ENCODE measurements at regions not wholly inside any gene's neighbourhood (a gene's known extent, or its start where the extent isn't known, plus 50 kb on each side); places are given as distances from the start of the nearest gene placed in this dataset.
"Not testable (repeated sequence)": the region's sequence is repeated elsewhere in the genome, so short reads cannot be mapped to it uniquely, and the experiment has no call there.

DNA sequence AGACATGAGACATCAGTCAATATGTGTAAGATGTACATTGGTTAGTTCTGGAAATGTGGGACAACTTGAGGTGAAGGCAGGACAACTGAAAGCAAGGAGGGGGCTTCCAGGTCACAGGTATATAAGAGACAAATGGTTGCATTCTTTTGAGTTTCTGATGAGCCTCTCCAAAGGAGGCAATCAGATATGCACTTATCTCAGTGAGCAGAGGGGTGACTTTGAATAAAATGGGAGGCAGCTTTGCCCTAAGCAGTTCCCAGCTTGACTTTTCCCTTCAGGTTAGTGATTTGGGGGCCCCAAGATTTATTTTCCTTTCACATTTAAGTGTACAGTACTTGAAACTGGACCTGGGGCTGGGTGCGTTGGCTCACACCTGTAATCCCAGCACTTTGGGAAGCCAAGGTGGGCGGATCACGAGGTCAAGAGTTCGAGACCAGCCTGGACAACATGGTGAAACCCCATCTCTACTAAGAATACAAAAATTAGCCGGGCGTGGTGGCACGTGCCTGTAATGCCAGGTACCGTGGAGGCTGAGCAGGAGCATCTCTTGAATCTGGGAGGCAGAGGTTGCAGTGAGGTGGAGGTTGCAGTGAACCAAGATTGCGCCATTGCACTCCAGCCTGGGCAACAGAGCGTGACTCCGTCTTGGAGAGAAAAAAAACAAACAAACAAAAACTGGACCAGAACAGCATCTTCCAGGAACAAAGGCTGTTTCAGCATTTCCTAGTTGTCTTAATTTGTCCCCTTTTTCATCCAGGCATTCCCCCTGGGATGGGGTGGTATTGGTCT lies 130.9 kb upstream of the ZNF746 start:
- not testable (repeated sequence) for DNase-seq

DNA sequence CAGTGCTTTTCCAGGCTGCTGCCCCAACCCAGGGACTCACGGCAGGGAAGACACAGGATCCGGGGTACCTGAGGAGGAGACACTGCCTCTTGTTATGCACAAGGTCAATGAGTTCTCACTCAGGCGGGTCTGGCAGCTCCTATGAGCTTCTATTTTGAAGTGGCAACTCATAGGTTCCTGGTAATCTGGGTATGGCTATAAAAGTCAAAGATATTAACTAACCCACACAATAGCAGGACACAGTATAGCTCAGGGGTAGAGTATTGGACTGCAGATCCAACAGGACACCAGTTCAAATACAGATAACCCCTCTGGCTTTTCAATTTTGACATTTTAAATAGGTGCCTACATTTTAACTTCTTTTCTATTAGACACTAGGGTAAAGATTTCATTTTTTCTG lies 130.3 kb upstream of the ZNF746 start:
- no peak for DNase-seq

DNA sequence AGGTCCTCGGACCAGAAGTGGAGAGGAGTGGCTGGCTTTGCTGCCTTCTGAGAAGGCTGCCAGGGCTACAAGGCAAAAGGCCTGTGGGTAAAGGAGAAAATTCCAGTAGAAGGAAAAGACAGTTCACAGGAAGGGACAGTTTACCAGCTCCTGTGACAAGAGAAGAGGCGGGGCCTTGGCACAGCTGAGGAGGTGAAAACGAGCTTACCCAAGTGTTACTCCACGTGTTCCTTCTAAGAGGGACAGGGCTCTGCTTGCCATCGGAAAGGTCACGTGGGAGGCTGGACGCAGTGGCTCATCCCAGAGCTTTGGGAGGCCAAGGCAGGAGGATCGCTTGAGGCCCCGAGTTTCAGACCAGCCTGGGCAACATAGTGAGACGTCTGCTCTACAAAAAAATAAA lies 129.4 kb upstream of the ZNF746 start:
- no peak for DNase-seq

DNA sequence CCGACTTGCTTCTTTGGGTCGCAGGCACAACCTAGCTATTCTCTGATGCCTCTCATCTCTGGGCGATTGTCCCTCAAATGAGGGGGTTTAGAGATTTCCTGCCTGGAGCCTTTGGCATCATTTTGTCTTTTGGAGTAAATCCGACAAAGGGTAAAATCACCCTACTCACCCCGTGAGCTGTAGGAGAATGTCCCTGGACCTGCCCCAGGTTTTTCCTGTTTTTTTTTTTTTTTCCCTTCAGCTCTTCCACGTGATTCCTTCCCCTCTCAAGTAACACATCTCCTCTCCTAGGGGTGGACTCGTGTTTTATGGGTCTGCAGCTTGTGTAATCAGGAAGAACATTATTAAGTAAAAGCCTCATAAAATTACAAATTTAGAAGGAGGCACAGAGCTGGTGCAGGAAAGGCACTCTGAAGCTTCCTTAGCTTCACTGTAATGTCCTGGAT lies 128.4 kb upstream of the ZNF746 start:
- DNase-seq = no peak

DNA sequence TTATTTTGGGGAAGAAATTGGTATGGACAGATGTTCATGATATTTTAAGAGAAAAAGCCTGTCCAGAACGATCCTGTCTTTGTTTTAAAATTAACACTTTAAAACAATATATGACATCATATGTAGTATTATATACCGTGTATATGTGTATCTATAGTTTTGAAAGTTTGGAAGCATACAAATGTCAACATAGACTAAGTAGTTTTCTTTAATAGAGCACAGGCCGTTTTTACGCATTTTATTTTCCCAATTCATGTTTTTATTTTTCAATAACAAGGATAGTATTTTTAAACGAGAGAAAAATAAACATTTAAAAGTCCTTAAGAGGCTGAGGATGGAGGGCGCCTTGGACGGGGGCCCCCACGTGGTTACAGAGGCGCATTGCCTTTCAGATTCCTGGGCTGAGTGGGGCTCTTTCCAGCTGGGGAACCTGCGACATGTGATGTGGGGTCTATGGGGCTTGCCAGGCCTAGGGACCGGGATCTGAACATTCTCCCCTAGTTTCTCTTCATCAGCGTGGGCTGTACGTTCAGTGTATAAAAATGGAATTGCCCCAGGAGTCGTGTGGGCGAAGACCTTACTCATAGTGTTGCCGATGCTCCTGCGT lies 127.8 kb upstream of the ZNF746 start:
- peak; percentile 56 for DNase-seq

DNA sequence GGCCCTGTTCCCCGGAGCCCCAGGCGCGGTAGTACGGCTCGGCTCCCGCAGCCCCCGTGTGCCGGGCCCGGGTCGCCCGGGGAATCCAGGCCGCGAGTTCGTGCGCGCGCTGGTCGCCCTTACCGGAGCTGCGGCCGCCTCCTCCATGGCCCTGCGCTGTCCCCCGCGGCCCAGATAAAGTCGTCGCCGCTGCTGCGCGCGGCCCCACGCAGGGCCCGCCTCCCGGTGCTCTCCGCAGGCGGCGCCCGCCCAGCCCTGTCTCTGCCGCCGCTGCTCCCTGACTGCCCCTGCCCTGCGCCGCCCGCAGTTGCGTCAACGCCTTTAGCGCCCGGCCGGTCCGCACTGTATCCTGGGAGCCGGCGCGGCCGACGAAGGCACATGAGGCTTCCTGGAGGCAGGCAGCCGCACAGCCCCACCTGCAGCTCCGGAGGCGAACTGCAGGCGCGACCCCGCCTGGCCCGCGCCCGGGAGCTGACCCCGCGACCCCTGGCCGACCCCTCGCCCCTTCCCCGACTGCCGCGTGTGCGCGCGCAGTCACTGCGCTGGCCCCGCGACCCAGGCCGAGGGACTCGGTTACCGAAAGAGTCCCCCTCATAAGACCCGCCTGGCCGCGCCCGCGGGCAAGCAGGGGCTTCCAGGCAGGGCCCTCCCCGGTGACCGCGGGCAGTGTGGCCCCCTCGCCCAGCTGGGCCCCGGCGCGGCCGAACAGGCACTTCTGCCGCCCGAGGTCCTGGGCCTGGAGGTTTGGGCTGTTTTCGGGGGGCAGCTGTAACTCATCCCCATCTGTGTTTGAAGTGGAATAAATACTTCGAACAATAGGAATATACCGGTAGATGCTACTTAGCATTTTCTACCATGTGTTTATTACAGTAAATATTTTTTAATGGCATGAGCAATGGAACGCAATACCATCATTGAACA lies 127.1 kb upstream of the ZNF746 start:
- DNase-seq = peak; percentile 94

DNA sequence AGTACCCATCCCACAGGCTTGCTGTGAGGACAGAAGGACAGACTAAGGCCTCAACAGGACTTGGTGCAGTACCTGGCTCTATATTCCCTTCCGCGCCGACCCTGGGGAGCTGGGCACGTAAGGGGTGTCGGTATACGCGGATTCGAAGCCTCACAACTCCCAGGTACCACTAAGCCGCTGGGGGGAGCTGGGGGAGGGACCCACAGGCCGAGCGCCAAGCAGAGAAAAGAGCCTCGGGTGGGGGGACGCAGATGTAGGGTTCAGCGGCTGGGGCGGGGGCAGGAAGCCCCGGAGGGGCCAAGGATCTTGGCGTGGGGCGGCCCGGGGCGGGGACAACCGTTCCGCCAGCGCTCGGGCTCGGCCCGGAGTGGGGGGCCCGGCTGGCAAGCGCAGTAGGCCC lies 126.4 kb upstream of the ZNF746 start:
- DNase-seq = peak; percentile 43

DNA sequence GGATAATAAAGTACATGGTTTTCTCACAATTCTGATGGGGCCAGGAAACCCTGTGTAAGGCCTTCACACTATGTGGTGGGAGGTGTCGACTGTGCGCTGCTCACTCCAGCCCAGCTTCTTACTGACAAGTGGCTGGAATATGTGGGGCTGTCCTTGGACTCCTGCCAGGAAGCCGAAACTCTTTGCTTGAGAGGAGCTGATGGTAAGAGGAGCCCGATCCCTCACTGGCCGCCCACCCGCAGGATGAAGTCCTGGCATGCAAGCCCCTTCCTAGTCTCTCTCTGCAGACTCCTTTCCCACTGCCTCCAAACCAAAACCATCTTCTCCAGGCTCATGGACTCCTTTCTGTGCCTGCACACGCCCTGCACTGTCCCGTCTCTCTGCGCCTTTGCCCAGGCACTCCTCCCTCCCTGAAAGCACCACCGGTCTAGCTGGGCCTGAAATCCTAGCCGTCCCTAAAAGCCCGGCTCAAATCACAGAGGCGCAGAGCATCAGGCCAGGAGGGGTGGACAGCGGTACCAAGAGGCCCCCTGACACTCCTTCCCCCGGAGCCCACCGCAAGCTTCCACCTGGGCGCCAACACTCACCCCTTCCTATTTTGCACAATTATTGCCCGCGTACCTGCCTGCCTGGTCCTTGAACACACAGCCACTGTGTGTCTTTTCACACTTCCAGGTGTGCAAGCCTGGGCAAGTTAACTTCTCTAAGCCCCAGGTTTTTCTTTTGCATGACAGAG lies 125.8 kb upstream of the ZNF746 start:
- DNase-seq = not testable (repeated sequence)

DNA sequence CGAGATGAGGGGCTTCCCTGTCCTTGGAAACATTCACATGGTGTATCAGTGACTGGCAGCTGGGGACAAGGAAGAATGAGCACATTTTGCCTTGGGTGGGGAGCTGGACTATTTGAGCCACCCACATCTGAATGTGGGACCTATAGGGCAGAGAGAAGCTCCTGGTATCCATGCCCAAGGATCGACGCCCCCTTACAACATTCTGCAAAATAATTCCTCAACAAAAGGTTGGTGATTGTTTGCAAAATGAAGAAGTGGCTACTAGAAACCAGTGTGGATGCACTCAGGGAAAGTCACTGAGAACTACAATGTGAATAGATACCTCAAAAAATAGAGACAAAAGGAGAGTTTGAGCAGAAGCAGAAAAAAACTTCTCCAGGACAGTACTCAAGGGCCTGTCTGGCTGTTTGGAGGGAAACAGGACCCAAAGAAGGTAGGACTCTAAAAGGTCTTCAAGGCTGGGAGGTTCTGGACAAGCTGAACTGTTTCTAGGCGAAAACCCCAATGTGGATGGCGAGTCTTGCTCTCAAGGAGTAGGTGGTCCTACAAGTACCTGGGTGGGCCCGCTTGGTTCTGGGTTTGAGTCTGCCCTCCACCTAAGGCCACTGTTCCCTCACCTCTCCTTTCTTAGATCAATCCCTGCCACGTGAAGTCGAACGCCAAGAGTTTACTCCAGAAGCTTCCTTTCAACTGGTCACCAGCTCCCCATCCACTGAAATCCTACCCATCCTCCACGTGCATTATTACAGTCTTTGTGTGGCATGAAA lies 125.0 kb upstream of the ZNF746 start:
- DNase-seq = no peak

DNA sequence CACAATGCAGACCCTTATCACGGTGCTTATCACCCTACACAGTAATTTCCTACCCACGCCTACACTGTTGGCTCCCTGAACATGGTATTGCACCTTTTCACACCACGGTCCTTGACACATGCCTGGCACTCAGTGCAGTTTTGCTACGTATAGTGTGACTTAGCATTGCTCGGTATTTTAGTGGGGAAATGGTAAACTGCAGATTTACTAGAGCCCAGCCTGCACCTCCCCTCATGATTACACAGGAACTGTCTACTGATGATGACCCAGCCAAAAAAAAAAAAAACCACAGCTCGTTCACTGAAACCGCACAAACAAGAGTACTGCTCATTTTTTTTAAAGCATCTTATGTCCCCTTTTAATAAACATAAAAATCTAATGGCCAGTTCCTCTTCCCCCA lies 124.2 kb upstream of the ZNF746 start:
- peak; percentile 32 for DNase-seq

DNA sequence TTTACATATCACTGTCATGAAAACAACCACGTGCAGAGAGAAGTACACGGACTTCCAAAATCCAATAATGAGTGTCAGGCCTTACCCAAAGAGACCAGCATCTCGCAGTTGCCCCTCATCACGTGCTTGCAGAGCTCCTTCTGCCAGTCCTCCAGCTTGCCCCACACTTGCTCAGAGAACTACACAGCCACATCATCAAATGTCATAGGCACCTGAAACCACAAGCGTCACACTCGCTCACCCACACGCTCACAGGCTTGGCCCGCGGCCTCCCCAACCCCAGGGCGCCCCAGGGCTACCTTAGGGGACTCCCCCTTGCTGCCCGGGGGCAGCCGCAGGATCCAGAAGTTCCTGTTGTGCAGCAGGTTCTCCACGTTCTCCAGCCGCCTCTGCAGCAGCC lies 123.4 kb upstream of the ZNF746 start:
- peak; percentile 35 for DNase-seq

DNA sequence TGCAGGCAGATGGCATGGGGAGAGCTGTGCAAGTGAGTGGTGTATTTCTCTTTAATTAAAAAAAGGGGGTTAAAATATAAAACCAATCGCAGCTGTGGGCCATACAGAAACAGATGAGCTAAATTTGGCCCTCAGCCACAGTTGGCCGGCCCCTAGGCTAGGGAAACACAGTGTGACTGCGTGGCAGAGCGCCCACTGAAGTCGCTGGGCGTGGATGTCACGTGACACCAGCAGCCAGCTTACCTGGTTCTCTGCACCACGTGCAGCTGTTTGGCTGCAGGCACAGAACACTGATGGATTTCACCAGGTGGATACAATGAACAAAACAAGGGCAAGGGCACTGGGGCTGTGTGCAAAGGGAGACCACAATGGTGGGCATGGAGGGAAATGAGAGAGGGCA lies 119.3 kb upstream of the ZNF746 start:
- DNase-seq = no peak

DNA sequence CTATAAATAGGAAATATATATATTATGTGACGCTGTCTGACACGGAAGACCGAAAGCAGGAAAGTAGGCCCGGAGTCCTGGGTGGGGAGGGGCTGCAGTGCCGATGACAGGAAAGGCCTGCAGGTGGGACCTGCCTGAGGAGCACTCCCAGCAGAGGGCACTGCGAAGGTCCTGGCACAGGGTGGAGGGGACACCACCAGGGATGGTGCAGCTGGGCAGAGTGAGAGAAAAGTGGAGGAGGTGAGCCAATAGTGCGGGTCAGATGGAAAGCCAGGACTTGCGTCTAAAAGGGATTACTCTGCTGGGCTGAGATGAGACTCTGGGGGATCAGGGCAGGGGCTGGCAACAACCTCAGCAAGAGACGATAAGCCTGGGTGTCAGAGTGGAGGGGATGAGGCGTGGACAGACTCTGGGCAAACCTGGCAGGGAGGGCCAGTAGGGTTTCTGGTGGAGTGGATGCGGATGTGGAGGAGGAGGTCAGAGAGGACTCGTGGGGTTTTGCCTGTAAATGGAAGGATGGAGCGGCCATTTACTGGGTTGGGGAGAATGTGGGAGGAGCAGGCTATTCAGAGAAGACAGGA lies 118.2 kb upstream of the ZNF746 start:
- DNase-seq = no peak

DNA sequence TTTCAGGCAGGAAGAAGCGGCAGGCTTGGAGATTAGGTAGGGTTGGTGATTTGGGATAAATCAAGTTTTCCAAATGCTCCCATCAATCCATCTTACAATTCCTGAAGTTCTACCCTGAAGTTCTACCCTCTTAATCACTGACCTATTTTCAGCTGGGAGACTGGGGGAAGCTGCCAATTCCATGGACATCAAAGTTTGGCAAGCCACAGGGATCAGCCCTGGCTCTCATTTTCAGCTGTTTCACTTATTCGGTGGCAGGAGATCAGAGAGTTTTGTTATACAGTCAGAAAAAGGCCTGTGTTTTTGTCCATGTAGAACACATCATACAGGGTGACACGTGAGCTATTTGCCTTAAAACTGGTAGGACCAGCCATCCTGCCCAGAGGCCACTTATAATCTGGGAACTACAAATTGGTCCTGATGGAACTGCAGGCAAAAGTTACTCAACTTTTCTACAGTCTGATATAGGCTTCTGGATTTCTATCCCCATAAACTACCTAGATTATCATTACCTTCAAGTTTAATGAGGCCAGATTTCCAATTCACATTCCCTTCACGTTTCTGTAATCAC lies 112.9 kb upstream of the ZNF746 start:
- DNase-seq = no peak

DNA sequence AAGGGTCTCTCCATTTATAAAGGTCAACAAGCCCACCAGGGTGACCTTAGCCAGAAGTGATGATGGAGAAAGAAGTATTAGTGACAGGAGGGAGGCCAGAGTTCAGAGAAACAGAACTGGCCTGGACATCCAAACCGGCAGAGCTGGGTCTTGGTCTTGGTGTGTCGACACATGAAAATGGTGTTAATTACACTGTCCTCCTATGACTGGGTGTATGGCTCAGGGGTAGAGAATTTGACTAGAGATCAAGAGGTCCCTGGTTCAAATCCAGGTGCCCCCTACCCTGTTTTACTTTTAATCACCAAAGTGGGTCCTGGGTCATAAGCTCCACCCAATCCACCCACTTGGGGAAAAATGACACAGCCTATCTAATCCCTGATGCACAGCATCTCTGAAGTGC lies 110.6 kb upstream of the ZNF746 start:
- no peak for DNase-seq

DNA sequence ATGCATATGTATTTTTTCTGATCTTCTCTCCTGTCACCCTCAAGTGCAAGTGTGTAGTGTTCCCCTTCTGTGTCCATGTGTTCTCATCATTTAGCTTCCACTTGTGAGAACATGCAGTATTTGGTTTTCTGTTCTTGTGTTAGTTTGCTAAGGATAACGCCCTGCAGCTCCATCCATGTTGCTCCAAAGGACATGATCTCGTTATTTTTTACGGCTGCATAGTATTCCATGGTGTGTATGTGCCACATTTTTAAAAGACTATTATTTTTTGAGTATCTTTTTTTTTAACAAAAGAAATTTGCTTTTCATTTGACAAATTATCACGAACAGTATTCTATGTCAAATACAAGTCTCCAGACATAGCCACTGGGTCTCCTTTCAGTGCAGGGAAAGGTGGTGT lies 110.1 kb upstream of the ZNF746 start:
- no peak for DNase-seq

DNA sequence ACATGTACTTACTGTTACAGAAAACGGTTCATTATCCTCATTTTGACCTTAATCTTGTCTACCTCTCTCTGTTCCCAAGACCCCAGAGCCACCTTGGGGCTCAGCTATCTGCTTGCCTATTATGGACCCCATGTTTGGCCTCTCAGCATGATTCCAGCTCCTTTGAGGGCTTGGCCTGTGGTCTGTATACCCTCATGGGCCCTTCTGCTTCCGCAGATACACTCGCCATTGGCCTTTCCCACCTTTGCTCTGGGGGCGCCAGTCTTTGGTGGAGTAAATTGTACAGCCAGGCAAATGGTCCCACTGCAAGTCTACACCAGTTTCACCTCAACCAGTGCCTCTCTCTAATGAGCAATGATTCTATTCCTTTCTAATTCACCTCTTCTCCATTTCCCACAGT lies 109.2 kb upstream of the ZNF746 start:
- DNase-seq = no peak

DNA sequence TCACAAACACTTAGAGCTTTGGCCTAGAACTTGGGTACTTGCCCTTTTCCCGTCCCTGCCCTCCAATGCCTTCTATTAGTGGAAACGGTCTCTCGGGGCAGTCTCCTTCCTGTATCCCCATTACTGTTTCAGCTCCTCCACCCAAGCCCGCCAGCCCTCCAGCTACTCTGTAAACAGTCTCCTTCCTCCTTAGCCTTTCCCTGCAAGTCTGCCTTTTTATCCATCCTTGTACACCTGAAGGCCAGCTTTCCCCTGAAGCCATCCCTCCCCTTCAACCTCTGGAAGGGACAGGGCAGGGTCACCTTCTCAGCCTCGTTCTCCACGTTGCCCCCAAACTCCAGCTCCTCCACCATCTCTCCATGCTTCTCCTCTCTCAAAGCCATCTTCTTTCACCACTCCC lies 108.1 kb upstream of the ZNF746 start:
- no peak for DNase-seq

DNA sequence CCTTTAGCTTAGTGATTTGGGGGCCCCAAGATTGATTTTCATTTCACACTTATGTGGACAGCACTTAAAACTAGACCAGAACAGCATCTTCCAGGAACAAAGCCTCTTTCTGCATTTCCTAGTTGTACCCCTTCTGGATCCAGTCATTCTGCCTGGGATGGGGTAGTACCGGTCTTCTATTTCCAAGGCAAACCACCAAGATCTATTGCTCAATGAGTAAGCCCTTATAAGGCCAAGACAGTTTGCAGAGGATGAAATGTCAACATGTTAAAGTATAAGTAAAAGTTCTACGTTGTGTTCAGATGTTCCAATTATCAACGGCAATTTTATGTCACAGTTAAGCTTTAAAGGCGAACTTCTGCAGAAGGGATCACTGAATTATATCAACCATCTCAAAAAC lies 106.9 kb upstream of the ZNF746 start:
- no peak for DNase-seq

DNA sequence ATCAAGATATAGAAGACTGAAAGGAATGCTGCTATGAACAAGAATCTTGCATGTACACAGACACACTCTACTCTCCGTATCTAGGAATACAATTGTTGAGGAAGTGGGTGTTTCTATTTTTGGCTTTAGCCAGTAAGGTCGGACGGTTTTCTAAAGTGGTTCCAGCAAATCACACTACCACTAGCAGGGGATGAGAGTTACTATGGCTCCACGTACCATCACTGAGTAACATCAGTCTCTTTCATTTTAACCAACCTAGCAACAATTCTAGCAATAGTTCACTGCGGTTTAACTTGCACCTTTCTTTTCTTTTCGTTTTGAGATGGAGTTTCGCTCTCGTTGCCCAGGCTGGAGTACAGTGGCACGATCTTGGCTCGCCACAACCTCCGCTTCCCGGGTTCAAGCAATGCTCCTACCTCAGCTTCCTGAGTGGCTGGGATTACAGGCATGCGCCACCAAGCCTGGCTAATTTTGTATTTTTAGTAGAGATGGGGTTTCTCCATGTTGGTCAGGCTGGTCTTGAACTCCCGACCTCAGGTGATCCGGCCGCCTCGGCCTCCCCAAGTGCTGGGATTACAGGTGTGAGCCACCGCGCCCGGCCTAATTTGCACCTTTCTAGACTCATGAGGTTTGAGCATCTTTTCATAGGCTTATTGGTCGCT lies 103.2 kb upstream of the ZNF746 start:
- DNase-seq = peak; percentile 27

Data from CD4-positive, alpha-beta T cell treated with Interleukin-10 for 1 hour (primary cell).